ENCODE measurements at regions not wholly inside any gene's neighbourhood (a gene's known extent, or its start where the extent isn't known, plus 50 kb on each side); places are given as distances from the start of the nearest gene placed in this dataset.

GRCh38 chr9:79286992-79287707 lies 284.6 kb upstream of the TLE4 start:
- H3K4me1 Mint-ChIP-seq (ENCODE audit: low read depth, unreplicated experiment): no peaks in the 10 kb centered on the region
- no peak overlapping the region for H3K27ac Mint-ChIP-seq (ENCODE audit: unreplicated experiment)
- no peaks in the 10 kb centered on the region for H3K27me3 Mint-ChIP-seq (ENCODE audit: unreplicated experiment)
- no peak for TF ChIP-seq CTCF (IDR thresholded peaks at IDR 0.05; ENCODE audit: unreplicated experiment)
- CTCF ChIA-PET: interaction anchor here (0.6 kb wide), 1 partner anchor 48 kb away, joined by 6 read pairs; no protein-coding TSS in a partner anchor
- no peak for DNase-seq
- no TSS peak for BruUV-seq (replicated peaks)
- H3K4me3 Mint-ChIP-seq (ENCODE audit: low read depth, unreplicated experiment): no peak overlapping the region
- intact Hi-C loops (cut with micrococcal nuclease; ENCODE audit: unreplicated experiment): no loop called here
- no peaks in the 10 kb centered on the region for H3K9me3 Mint-ChIP-seq (ENCODE audit: low read depth, unreplicated experiment)
- no peaks in the 10 kb centered on the region for H3K36me3 Mint-ChIP-seq (ENCODE audit: insufficient read depth, unreplicated experiment)

- TF ChIP-seq CTCF (IDR thresholded peaks at IDR 0.05; ENCODE audit: unreplicated experiment): no peak
- BruUV-seq (replicated peaks): no TSS peak
- intact Hi-C loops (cut with micrococcal nuclease; ENCODE audit: unreplicated experiment): no loop called here
- Mint-ChIP-seq H3K36me3 (ENCODE audit: insufficient read depth, unreplicated experiment) (no peaks in the 10 kb centered on the region), H3K27ac (ENCODE audit: unreplicated experiment) (no peak overlapping the region), H3K9me3 (ENCODE audit: low read depth, unreplicated experiment) (peaks cover 2% of the 10 kb centered on the region), H3K27me3 (ENCODE audit: unreplicated experiment) (no peaks in the 10 kb centered on the region), H3K4me3 (ENCODE audit: low read depth, unreplicated experiment) (no peak overlapping the region), H3K4me1 (ENCODE audit: low read depth, unreplicated experiment) (no peaks in the 10 kb centered on the region)
- no peak for DNase-seq
- CTCF ChIA-PET: no interaction called here
Observed at GRCh38 chr9:79287708-79288290, 284.0 kb upstream of the TLE4 start.

GRCh38 chr9:79289856-79290255 lies 281.9 kb upstream of the TLE4 start:
- H3K4me3 Mint-ChIP-seq (ENCODE audit: low read depth, unreplicated experiment): no peak overlapping the region
- DNase-seq: no peak
- no peak for TF ChIP-seq CTCF (IDR thresholded peaks at IDR 0.05; ENCODE audit: unreplicated experiment)
- BruUV-seq (replicated peaks): no TSS peak
- no peaks in the 10 kb centered on the region for H3K27me3 Mint-ChIP-seq (ENCODE audit: unreplicated experiment)
- H3K36me3 Mint-ChIP-seq (ENCODE audit: insufficient read depth, unreplicated experiment): no peaks in the 10 kb centered on the region
- H3K4me1 Mint-ChIP-seq (ENCODE audit: low read depth, unreplicated experiment): no peaks in the 10 kb centered on the region
- peaks cover 2% of the 10 kb centered on the region for H3K9me3 Mint-ChIP-seq (ENCODE audit: low read depth, unreplicated experiment)
- CTCF ChIA-PET: no interaction called here
- intact Hi-C loops (cut with micrococcal nuclease; ENCODE audit: unreplicated experiment): no loop called here
- H3K27ac Mint-ChIP-seq (ENCODE audit: unreplicated experiment): no peak overlapping the region

- TF ChIP-seq CTCF (IDR thresholded peaks at IDR 0.05; ENCODE audit: unreplicated experiment): no peak
- no TSS peak for BruUV-seq (replicated peaks)
- H3K36me3 Mint-ChIP-seq (ENCODE audit: insufficient read depth, unreplicated experiment): no peaks in the 10 kb centered on the region
- no peak for DNase-seq
- no peak overlapping the region for H3K27ac Mint-ChIP-seq (ENCODE audit: unreplicated experiment)
- CTCF ChIA-PET: no interaction called here
- no peaks in the 10 kb centered on the region for H3K4me1 Mint-ChIP-seq (ENCODE audit: low read depth, unreplicated experiment)
- no peaks in the 10 kb centered on the region for H3K27me3 Mint-ChIP-seq (ENCODE audit: unreplicated experiment)
- intact Hi-C loops (cut with micrococcal nuclease; ENCODE audit: unreplicated experiment): no loop called here
- H3K4me3 Mint-ChIP-seq (ENCODE audit: low read depth, unreplicated experiment): no peak overlapping the region
- peaks cover 2% of the 10 kb centered on the region for H3K9me3 Mint-ChIP-seq (ENCODE audit: low read depth, unreplicated experiment)
Observed at GRCh38 chr9:79292731-79293280, 279.0 kb upstream of the TLE4 start.
